Nephron (organoid): ENCODE measurements at regions not wholly inside any gene's neighbourhood (a gene's known extent, or its start where the extent isn't known, plus 50 kb on each side); places are given as distances from the start of the nearest gene placed in this dataset.
A peak's percentile ranks its signal among the peaks of the same experiment; 100 is the strongest.

Experiments used
- H3K27ac Mint-ChIP-seq, 3 experiments: 2 replicates each; pipeline ENCODE4 v1.8.0; 2020; ENCODE audit warnings: mixed read lengths in 3 of 3, mild to moderate bottlenecking in 2 of 3, moderate library complexity in 1 of 3
- H3K27me3 Mint-ChIP-seq: 2 replicates; pipeline ENCODE4 v1.8.0; 2021; ENCODE audit warnings: low read depth, mild to moderate bottlenecking, moderate library complexity, mixed read lengths
- H3K36me3 Mint-ChIP-seq: 2 replicates; pipeline ENCODE4 v1.8.0; 2020; ENCODE audit warnings: low read depth, mixed read lengths
- H3K4me1 Mint-ChIP-seq: 2 replicates; pipeline ENCODE4 v1.8.0; 2020; ENCODE audit warnings: mixed read lengths
- H3K4me3 Mint-ChIP-seq, 3 experiments: 2 replicates each; pipeline ENCODE4 v1.8.0; 2020; ENCODE audit warnings: mild to moderate bottlenecking in 3 of 3, mixed read lengths in 3 of 3, moderate library complexity in 2 of 3
- H3K9me3 Mint-ChIP-seq: 2 replicates; pipeline ENCODE4 v1.8.0; 2020; ENCODE audit warnings: mixed read lengths
- CTCF ChIP-seq, 3 experiments: fragments of 200-600 bp; sonication (generic); IDR thresholded peaks; one replicate each; pipeline ENCODE4 v1.5.0; 2021; ENCODE audit warnings: antibody characterized with exemption in 3 of 3; ENCODE audit not compliant: unreplicated experiment in 3 of 3

DNA sequence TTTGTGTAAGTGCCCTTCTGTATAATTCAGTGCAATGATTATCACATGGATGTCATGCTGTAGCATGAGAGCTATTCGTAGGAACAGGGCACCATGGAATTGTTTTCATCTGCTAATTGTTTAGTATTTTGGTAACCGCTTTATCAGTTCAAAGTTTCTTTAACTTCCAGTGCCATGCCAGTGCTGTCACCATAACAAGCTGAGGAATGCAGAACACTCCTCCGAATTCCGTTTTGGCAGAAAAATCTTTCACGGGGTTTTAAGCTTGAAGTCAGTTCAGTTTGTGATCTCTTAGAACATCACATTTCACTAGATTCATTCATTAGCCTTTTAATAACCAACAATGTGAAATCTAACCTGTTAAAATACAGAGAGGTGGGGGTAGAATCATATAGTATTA lies 117.2 kb upstream of the SEMA3C start:
- no peak overlapping the region for H3K27ac Mint-ChIP-seq
- H3K36me3 Mint-ChIP-seq, result no peaks in the 10 kb centered on the region
- no peak overlapping the region for H3K4me3 Mint-ChIP-seq
- no peak for TF ChIP-seq CTCF (IDR thresholded peaks at IDR 0.05; ENCODE audit: unreplicated experiment in 3 of 3)
- H3K27me3 Mint-ChIP-seq, result peaks cover 3% of the 10 kb centered on the region
- H3K4me1 Mint-ChIP-seq, result peaks cover 13% of the 10 kb centered on the region
- peaks cover 7% of the 10 kb centered on the region for H3K9me3 Mint-ChIP-seq

GRCh38 chr7:81031996-81032395 lies 113.1 kb upstream of the SEMA3C start:
- Mint-ChIP-seq H3K4me3 (no peak overlapping the region), H3K4me1 (peaks cover 39% of the 10 kb centered on the region), H3K27ac (no peak overlapping the region), H3K36me3 (no peaks in the 10 kb centered on the region), H3K27me3 (peaks cover 3% of the 10 kb centered on the region), H3K9me3 (no peaks in the 10 kb centered on the region)
- TF ChIP-seq CTCF (IDR thresholded peaks at IDR 0.05; ENCODE audit: unreplicated experiment in 3 of 3), result no peak

- H3K4me1 Mint-ChIP-seq, result peaks cover 39% of the 10 kb centered on the region
- no peak overlapping the region for H3K27ac Mint-ChIP-seq
- no peak overlapping the region for H3K4me3 Mint-ChIP-seq
- TF ChIP-seq CTCF (IDR thresholded peaks at IDR 0.05; ENCODE audit: unreplicated experiment in 3 of 3), result no peak
- no peaks in the 10 kb centered on the region for H3K9me3 Mint-ChIP-seq
- peaks cover 3% of the 10 kb centered on the region for H3K27me3 Mint-ChIP-seq
- no peaks in the 10 kb centered on the region for H3K36me3 Mint-ChIP-seq
Observed at GRCh38 chr7:81031243-81031642, 112.4 kb upstream of the SEMA3C start.

DNA sequence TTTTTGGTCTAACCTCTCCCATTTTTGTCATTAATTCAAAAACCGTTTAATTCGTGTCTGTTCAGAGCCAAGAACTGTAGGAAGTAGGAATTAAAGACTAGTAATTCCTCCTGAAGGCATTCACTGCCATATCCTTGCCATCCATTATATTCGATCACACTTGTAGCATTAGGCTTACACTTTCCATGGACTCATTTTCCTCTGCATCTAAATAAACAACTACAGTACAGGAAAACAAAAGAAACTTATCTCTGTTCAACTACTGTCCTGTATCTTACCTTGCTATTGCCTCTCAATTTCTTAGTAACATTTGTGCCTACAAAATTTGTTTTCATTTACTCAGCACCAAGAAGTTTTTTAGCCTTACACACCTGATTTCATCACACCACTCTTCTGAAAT lies 111.6 kb upstream of the SEMA3C start:
- Mint-ChIP-seq H3K36me3 (no peaks in the 10 kb centered on the region), H3K4me3 (peak overlapping the region in 1 of 3 experiments; percentile 2), H3K27me3 (peaks cover 3% of the 10 kb centered on the region), H3K4me1 (peaks cover 33% of the 10 kb centered on the region), H3K27ac (peak overlapping the region; percentile 18 to 80 (median 31)), H3K9me3 (no peaks in the 10 kb centered on the region)
- TF ChIP-seq CTCF (IDR thresholded peaks at IDR 0.05; ENCODE audit: unreplicated experiment in 3 of 3), result no peak

- Mint-ChIP-seq H3K36me3 (no peaks in the 10 kb centered on the region), H3K27me3 (peaks cover 3% of the 10 kb centered on the region), H3K4me3 (peak overlapping the region in 1 of 3 experiments; percentile 50), H3K9me3 (no peaks in the 10 kb centered on the region), H3K4me1 (peaks cover 29% of the 10 kb centered on the region), H3K27ac (peak overlapping the region; percentile 66 to 84 (median 80))
- TF ChIP-seq CTCF (IDR thresholded peaks at IDR 0.05; ENCODE audit: unreplicated experiment in 3 of 3), result no peak
Observed at GRCh38 chr7:81029511-81029910, 110.7 kb upstream of the SEMA3C start.

DNA sequence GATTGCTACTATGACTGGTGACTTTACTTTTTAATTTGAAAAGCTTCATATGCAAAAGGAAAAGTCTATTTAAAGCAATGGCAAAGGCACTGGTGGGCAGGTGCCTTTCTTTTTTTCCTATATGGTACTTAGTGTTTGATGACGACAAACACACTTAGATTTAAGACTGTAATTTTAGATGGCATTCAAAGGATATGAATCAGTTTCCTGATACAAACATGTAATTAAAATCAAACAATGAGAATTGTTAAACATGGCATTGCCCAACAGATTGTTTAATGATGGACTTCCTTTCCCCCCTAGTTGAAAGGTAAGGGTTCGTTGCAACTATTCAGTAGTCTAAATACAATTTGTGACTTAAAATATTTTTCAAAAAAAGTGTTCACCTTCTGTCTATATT lies 106.5 kb upstream of the SEMA3C start:
- peaks cover 24% of the 10 kb centered on the region for H3K4me1 Mint-ChIP-seq
- H3K27ac Mint-ChIP-seq, result no peak overlapping the region
- no peaks in the 10 kb centered on the region for H3K9me3 Mint-ChIP-seq
- no peaks in the 10 kb centered on the region for H3K27me3 Mint-ChIP-seq
- H3K36me3 Mint-ChIP-seq, result no peaks in the 10 kb centered on the region
- TF ChIP-seq CTCF (IDR thresholded peaks at IDR 0.05; ENCODE audit: unreplicated experiment in 3 of 3), result no peak
- H3K4me3 Mint-ChIP-seq, result no peak overlapping the region
